GM21737 (cell line): ENCODE measurements at regions not wholly inside any gene's neighbourhood (a gene's known extent, or its start where the extent isn't known, plus 50 kb on each side); places are given as distances from the start of the nearest gene placed in this dataset.

Experiments
- ATAC-seq: cut with Tn5 transposase; IDR thresholded peaks from one replicate; pipeline ENCODE4 v1.9.1; 2021; ENCODE audit warnings: mild to moderate bottlenecking, moderate library complexity; ENCODE audit not compliant: unreplicated experiment

- ATAC-seq, result peak; percentile 71
These were observed 138.0 kb upstream of the KCNN2 start for GRCh38 chr5:114223866-114224265.

- no peak for ATAC-seq
These were observed 124.1 kb upstream of the KCNN2 start for GRCh38 chr5:114237766-114238165.

GRCh38 chr5:114238771-114239313, 123.0 kb upstream of the KCNN2 start:
- no peak for ATAC-seq

GRCh38 chr5:114243281-114243971, 118.4 kb upstream of the KCNN2 start:
- no peak for ATAC-seq

- ATAC-seq, result no peak
These were observed 117.9 kb upstream of the KCNN2 start for GRCh38 chr5:114243972-114244317.

- no peak for ATAC-seq
These were observed 112.0 kb upstream of the KCNN2 start for GRCh38 chr5:114249823-114250222.

GRCh38 chr5:114250536-114250935, 111.3 kb upstream of the KCNN2 start:
- no peak for ATAC-seq

- no peak for ATAC-seq
These were observed 109.6 kb upstream of the KCNN2 start for GRCh38 chr5:114252226-114252625.

GRCh38 chr5:114255260-114255659, 106.6 kb upstream of the KCNN2 start:
- no peak for ATAC-seq

GRCh38 chr5:114261989-114262388, 99.9 kb upstream of the KCNN2 start:
- no peak for ATAC-seq

- no peak for ATAC-seq
These were observed 96.3 kb upstream of the KCNN2 start for GRCh38 chr5:114265432-114266060.

- ATAC-seq, result no peak
These were observed 95.5 kb upstream of the KCNN2 start for GRCh38 chr5:114266374-114266773.

GRCh38 chr5:114296191-114296590, 65.7 kb upstream of the KCNN2 start:
- no peak for ATAC-seq

- ATAC-seq, result no peak
These were observed 64.0 kb upstream of the KCNN2 start for GRCh38 chr5:114297915-114298314.

GRCh38 chr5:114305402-114306207, 56.3 kb upstream of the KCNN2 start:
- ATAC-seq, result no peak

- ATAC-seq, result no peak
These were observed 53.9 kb upstream of the KCNN2 start for GRCh38 chr5:114308017-114308416.

GRCh38 chr5:114308508-114308907, 53.4 kb upstream of the KCNN2 start:
- ATAC-seq, result no peak

GRCh38 chr5:114310666-114311065, 51.2 kb upstream of the KCNN2 start:
- ATAC-seq, result no peak

- ATAC-seq, result no peak
These were observed 50.6 kb upstream of the KCNN2 start for GRCh38 chr5:114311281-114311680.

- ATAC-seq, result no peak
These were observed 49.9 kb upstream of the KCNN2 start for GRCh38 chr5:114311968-114312367.
